HepG2 (cell line): ENCODE measurements at regions not wholly inside any gene's neighbourhood (a gene's known extent, or its start where the extent isn't known, plus 50 kb on each side); places are given as distances from the start of the nearest gene placed in this dataset.

Experiments used
- GPN1 ChIP-seq: sonication (generic); formaldehyde crosslinking; IDR thresholded peaks from 2 replicates; pipeline ENCODE4 v1.5.1; 2020; ENCODE audit warnings: missing genetic modification reagents, borderline replicate concordance
- KAT2B ChIP-seq: fragments of 150-350 bp; IDR thresholded peaks from 2 replicates; pipeline ENCODE4 v1.6.1; 2014; ENCODE audit warnings: low read depth, low read length, borderline replicate concordance
- SNRNP70 ChIP-seq: fragments of 200-400 bp; formaldehyde crosslinking; IDR thresholded peaks from 2 replicates; pipeline ENCODE4 v1.6.1; 2017; ENCODE audit warnings: mild to moderate bottlenecking, low read depth, low read length, moderate library complexity
- TCF12 ChIP-seq, 2 experiments: fragments of 450-650 bp in 1 of 2; sonication (generic) in 1 of 2; formaldehyde crosslinking in 1 of 2; IDR thresholded peaks; 2 replicates each; pipeline versions ENCODE4 v1.6.1 to v1.8.0; 2017 to 2022; ENCODE audit warnings: antibody characterized with exemption in 1 of 2, mild to moderate bottlenecking in 1 of 2, missing genetic modification reagents in 1 of 2, moderate library complexity in 1 of 2
- ZNF263 ChIP-seq: sonication (generic); formaldehyde crosslinking; IDR thresholded peaks from 2 replicates; pipeline ENCODE4 v1.4.0; 2020; ENCODE audit warnings: missing genetic modification reagents
- ZNF614 ChIP-seq: IDR thresholded peaks from 2 replicates; pipeline ENCODE4 v1.6.1; 2018; ENCODE audit warnings: missing biosample characterization, missing genetic modification reagents, inconsistent platforms, borderline replicate concordance
- ZNF678 ChIP-seq: sonication (generic); formaldehyde crosslinking; IDR thresholded peaks from 2 replicates; pipeline ENCODE4 v1.4.0; 2020; ENCODE audit warnings: mild to moderate bottlenecking, missing genetic modification reagents
- TF ChIP-seq, protein P1 (sequence below): fragments of 450-650 bp; IDR thresholded peaks from 2 replicates; pipeline ENCODE4 v1.6.1; 2017; ENCODE audit warnings: mild to moderate bottlenecking
- TF ChIP-seq, protein P2 (sequence below): sonication (generic); formaldehyde crosslinking; IDR thresholded peaks from 2 replicates; pipeline ENCODE4 v1.5.0; 2020; ENCODE audit warnings: mild to moderate bottlenecking, low read depth, missing genetic modification reagents, borderline replicate concordance
- TF ChIP-seq, protein P3 (sequence below), 2 experiments: sonication (generic) in 1 of 2; formaldehyde crosslinking in 1 of 2; IDR thresholded peaks; 2 replicates each; pipeline versions ENCODE4 v1.4.0 to v1.6.1; 2016 to 2020; ENCODE audit warnings: borderline replicate concordance in 1 of 2, low read depth in 1 of 2, mild to moderate bottlenecking in 1 of 2, missing genetic modification reagents in 1 of 2
- TF ChIP-seq, protein P4 (sequence below): sonication (generic); formaldehyde crosslinking; IDR thresholded peaks from 2 replicates; pipeline ENCODE4 v1.9.0; 2021; ENCODE audit warnings: missing genetic modification reagents, borderline replicate concordance
- TF ChIP-seq, protein P5 (sequence below): sonication (generic); formaldehyde crosslinking; conservative IDR thresholded peaks from 2 replicates; pipeline ENCODE4 v1.8.1; 2023; ENCODE audit warnings: missing genetic modification reagents
- TF ChIP-seq, protein P6 (sequence below): sonication (generic); formaldehyde crosslinking; conservative IDR thresholded peaks from 2 replicates; pipeline ENCODE4 v1.4.0; 2020; ENCODE audit warnings: missing genetic modification reagents
- TF ChIP-seq, protein P7 (sequence below): sonication (generic); formaldehyde crosslinking; IDR thresholded peaks from 2 replicates; pipeline ENCODE4 v1.5.0; 2020; ENCODE audit warnings: missing genetic modification reagents

DNA sequence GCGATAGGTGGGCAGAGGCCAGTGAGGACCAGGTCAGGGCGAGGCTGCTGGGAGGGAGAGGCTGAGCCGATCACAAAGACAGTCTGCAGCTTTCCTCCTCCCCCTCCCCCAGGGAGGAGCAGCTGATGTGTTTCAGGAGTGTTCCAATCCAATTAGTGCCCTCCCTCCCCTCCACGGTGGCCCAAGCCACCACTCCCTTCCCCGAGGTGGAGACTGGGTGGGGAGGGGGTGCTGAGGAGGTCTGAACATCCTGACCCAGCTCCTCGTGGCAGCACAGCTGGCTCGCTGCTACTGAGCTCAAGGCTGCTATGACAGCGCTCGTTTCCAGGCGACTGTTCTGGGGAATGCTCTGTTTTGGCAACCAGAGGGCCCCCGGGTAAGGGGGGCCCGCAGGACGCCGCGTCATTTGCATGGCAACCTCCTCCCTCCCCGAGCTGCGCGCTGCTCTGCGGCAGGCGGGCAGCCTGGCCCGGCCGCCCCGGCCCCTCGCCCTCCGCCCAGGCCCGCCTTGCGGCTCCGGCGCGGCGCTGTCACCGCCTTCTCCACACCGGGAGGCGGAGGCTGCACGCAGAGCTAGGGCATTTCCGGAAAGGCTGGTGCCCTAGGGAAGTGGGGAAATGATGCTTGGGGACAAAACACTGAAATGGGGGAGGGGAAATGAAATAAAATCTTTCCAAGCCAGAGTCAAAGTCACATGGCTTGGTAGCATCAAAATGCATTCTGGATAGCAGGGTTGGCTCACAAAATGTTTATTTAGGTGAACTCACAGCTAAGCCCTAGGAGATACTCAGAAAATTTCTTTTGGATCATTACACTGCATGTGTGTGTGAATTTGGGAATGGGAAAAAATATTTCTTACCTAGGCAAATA is 67.4 kb upstream of the PIM1 start (continued):
- TF ChIP-seq, protein P1, sequence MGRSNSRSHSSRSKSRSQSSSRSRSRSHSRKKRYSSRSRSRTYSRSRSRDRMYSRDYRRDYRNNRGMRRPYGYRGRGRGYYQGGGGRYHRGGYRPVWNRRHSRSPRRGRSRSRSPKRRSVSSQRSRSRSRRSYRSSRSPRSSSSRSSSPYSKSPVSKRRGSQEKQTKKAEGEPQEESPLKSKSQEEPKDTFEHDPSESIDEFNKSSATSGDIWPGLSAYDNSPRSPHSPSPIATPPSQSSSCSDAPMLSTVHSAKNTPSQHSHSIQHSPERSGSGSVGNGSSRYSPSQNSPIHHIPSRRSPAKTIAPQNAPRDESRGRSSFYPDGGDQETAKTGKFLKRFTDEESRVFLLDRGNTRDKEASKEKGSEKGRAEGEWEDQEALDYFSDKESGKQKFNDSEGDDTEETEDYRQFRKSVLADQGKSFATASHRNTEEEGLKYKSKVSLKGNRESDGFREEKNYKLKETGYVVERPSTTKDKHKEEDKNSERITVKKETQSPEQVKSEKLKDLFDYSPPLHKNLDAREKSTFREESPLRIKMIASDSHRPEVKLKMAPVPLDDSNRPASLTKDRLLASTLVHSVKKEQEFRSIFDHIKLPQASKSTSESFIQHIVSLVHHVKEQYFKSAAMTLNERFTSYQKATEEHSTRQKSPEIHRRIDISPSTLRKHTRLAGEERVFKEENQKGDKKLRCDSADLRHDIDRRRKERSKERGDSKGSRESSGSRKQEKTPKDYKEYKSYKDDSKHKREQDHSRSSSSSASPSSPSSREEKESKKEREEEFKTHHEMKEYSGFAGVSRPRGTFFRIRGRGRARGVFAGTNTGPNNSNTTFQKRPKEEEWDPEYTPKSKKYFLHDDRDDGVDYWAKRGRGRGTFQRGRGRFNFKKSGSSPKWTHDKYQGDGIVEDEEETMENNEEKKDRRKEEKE = no peak
- no peak for TF ChIP-seq ZNF678 (CRISPR knock-in tag)
- TF ChIP-seq, protein P2, sequence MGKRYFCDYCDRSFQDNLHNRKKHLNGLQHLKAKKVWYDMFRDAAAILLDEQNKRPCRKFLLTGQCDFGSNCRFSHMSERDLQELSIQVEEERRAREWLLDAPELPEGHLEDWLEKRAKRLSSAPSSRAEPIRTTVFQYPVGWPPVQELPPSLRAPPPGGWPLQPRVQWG (CRISPR knock-in tag) = no peak
- TF ChIP-seq SNRNP70 = no peak
- TF ChIP-seq, protein P3, sequence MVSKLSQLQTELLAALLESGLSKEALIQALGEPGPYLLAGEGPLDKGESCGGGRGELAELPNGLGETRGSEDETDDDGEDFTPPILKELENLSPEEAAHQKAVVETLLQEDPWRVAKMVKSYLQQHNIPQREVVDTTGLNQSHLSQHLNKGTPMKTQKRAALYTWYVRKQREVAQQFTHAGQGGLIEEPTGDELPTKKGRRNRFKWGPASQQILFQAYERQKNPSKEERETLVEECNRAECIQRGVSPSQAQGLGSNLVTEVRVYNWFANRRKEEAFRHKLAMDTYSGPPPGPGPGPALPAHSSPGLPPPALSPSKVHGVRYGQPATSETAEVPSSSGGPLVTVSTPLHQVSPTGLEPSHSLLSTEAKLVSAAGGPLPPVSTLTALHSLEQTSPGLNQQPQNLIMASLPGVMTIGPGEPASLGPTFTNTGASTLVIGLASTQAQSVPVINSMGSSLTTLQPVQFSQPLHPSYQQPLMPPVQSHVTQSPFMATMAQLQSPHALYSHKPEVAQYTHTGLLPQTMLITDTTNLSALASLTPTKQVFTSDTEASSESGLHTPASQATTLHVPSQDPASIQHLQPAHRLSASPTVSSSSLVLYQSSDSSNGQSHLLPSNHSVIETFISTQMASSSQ (IDR thresholded peaks at IDR 0.05; ENCODE audit: low read depth) = no peak
- TF ChIP-seq, protein P3 (CRISPR knock-in tag; IDR thresholded peaks at IDR 0.05; ENCODE audit: borderline replicate concordance) = peak; percentile 75; the same call in 1 of the 2 replicates
- TF ChIP-seq, protein P4, sequence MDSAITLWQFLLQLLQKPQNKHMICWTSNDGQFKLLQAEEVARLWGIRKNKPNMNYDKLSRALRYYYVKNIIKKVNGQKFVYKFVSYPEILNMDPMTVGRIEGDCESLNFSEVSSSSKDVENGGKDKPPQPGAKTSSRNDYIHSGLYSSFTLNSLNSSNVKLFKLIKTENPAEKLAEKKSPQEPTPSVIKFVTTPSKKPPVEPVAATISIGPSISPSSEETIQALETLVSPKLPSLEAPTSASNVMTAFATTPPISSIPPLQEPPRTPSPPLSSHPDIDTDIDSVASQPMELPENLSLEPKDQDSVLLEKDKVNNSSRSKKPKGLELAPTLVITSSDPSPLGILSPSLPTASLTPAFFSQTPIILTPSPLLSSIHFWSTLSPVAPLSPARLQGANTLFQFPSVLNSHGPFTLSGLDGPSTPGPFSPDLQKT = no peak
- TF ChIP-seq ZNF614 (CRISPR knock-in tag) = no peak
- TF ChIP-seq, protein P5, sequence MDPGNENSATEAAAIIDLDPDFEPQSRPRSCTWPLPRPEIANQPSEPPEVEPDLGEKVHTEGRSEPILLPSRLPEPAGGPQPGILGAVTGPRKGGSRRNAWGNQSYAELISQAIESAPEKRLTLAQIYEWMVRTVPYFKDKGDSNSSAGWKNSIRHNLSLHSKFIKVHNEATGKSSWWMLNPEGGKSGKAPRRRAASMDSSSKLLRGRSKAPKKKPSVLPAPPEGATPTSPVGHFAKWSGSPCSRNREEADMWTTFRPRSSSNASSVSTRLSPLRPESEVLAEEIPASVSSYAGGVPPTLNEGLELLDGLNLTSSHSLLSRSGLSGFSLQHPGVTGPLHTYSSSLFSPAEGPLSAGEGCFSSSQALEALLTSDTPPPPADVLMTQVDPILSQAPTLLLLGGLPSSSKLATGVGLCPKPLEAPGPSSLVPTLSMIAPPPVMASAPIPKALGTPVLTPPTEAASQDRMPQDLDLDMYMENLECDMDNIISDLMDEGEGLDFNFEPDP (CRISPR knock-in tag) = no peak
- TF ChIP-seq, protein P6, sequence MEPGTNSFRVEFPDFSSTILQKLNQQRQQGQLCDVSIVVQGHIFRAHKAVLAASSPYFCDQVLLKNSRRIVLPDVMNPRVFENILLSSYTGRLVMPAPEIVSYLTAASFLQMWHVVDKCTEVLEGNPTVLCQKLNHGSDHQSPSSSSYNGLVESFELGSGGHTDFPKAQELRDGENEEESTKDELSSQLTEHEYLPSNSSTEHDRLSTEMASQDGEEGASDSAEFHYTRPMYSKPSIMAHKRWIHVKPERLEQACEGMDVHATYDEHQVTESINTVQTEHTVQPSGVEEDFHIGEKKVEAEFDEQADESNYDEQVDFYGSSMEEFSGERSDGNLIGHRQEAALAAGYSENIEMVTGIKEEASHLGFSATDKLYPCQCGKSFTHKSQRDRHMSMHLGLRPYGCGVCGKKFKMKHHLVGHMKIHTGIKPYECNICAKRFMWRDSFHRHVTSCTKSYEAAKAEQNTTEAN (CRISPR knock-in tag) = 0 out of 2 replicates have a peak, but pooled peaks have one; percentile 26
- peak; percentile 76 for TF ChIP-seq ZNF263 (CRISPR knock-in tag)
- TF ChIP-seq KAT2B = no peak
- TF ChIP-seq TCF12 (IDR thresholded peaks at IDR 0.05) = no peak
- TF ChIP-seq TCF12 (CRISPR knock-in tag; IDR thresholded peaks at IDR 0.05) = no peak
- no peak for TF ChIP-seq GPN1 (CRISPR knock-in tag)
- TF ChIP-seq, protein P7, sequence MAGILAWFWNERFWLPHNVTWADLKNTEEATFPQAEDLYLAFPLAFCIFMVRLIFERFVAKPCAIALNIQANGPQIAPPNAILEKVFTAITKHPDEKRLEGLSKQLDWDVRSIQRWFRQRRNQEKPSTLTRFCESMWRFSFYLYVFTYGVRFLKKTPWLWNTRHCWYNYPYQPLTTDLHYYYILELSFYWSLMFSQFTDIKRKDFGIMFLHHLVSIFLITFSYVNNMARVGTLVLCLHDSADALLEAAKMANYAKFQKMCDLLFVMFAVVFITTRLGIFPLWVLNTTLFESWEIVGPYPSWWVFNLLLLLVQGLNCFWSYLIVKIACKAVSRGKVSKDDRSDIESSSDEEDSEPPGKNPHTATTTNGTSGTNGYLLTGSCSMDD (CRISPR knock-in tag) = no peak
